H1 (cell line): ENCODE measurements at regions not wholly inside any gene's neighbourhood (a gene's known extent, or its start where the extent isn't known, plus 50 kb on each side); places are given as distances from the start of the nearest gene placed in this dataset.

Experiments used
- CTCF ChIA-PET: fragments of 300-600 bp; sonication (Branson Sonifier 250); formaldehyde crosslinking; loops from one replicate; lab custom pipeline; 2021; ENCODE audit not compliant: partially characterized antibody; lab: Charles Lee
- POLR2A ChIA-PET: fragments of 300-600 bp; sonication (Branson Sonifier 250); formaldehyde crosslinking; loops from one replicate; lab custom pipeline; 2021; ENCODE audit warnings: inconsistent platforms; ENCODE audit not compliant: partially characterized antibody; lab: Charles Lee
- DNase-seq, 2 experiments: peaks; one replicate each; pipeline versions ENCODE4 v3.0.0 to v3.0.0-alpha.2; 2010 to 2022; ENCODE audit warnings: low spot score in 2 of 2, low read depth in 1 of 2, mixed read lengths in 1 of 2
- FAIRE-seq: peaks from 2 replicates; lab custom pipeline; 2011; peaks lifted over from hg19 to GRCh38; lab: Jason Lieb, UNC
- H2AFZ ChIP-seq: 2 replicates; pipeline ENCODE4 v1.8.1; 2012; ENCODE audit warnings: low read length, inconsistent platforms
- H2AK5ac ChIP-seq: 2 replicates; pipeline ENCODE4 v1.6.1; 2013; ENCODE audit warnings: low read depth, low read length
- H2BK120ac ChIP-seq: replicated peaks from 2 replicates; pipeline ENCODE3; 2013; ENCODE audit warnings: low read depth, low read length, inconsistent platforms
- H2BK12ac ChIP-seq: 2 replicates; pipeline ENCODE4 v1.6.1; 2013; ENCODE audit warnings: low read depth, low read length
- H2BK15ac ChIP-seq: 2 replicates; pipeline ENCODE4 v1.6.1; 2013; ENCODE audit warnings: low read length
- H2BK20ac ChIP-seq: 2 replicates; pipeline ENCODE4 v1.6.1; 2013; ENCODE audit warnings: low read length
- H2BK5ac ChIP-seq: 2 replicates; pipeline ENCODE4 v1.6.1; 2013; ENCODE audit warnings: low read depth, low read length
- H3K14ac ChIP-seq: 2 replicates; pipeline ENCODE4 v1.6.1; 2013; ENCODE audit warnings: inconsistent platforms; ENCODE audit not compliant: insufficient read length
- H3K18ac ChIP-seq: 2 replicates; pipeline ENCODE4 v1.6.1; 2013; ENCODE audit warnings: low read length; ENCODE audit errors: extremely low read depth
- H3K23ac ChIP-seq: 2 replicates; pipeline ENCODE4 v1.6.1; 2013; ENCODE audit warnings: inconsistent platforms; ENCODE audit not compliant: insufficient read length
- H3K23me2 ChIP-seq: 2 replicates; pipeline ENCODE4 v1.6.1; 2013; ENCODE audit warnings: low read depth, low read length
- H3K27ac ChIP-seq: 2 replicates; pipeline ENCODE4 v1.6.1; 2011; ENCODE audit warnings: low read depth, low read length, inconsistent platforms
- H3K27me3 ChIP-seq, 4 experiments: replicated peaks in 1 of 4; 1 replicate in 1 of 4; 2 replicates in 3 of 4; pipeline versions ENCODE4 v1.6.1 to v1.8.1; 2011 to 2013; ENCODE audit warnings: low read length in 3 of 4, mild to moderate bottlenecking in 3 of 4, inconsistent platforms in 2 of 4, mixed read lengths in 2 of 4, moderate library complexity in 1 of 4; ENCODE audit not compliant: control insufficient read depth in 3 of 4, insufficient read depth in 3 of 4; ENCODE audit errors: extremely low read depth in 1 of 4
- H3K36me3 ChIP-seq, 4 experiments: 2 replicates each; pipeline versions ENCODE4 v1.6.1 to v1.8.1; 2011 to 2013; ENCODE audit warnings: mild to moderate bottlenecking in 4 of 4, low read length in 3 of 4, moderate library complexity in 2 of 4, control low read depth in 1 of 4, inconsistent platforms in 1 of 4; ENCODE audit not compliant: insufficient read depth in 4 of 4, control insufficient read depth in 2 of 4
- H3K4ac ChIP-seq: replicated peaks from 2 replicates; pipeline ENCODE3; 2013; ENCODE audit warnings: low read length, low read depth, mixed read lengths, inconsistent platforms; ENCODE audit not compliant: insufficient read length
- H3K4me1 ChIP-seq, 4 experiments: replicated peaks in 1 of 4; 1 replicate in 1 of 4; 2 replicates in 3 of 4; pipeline versions ENCODE4 v1.6.1 to v1.8.1; 2011 to 2013; ENCODE audit warnings: low read length in 3 of 4, inconsistent platforms in 2 of 4, mixed read lengths in 1 of 4; ENCODE audit not compliant: insufficient read depth in 4 of 4, control insufficient read depth in 3 of 4
- H3K4me2 ChIP-seq, 2 experiments: 2 replicates each; pipeline versions ENCODE4 v1.6.1 to v1.8.1; 2011 to 2013; ENCODE audit warnings: low read depth in 2 of 2, low read length in 2 of 2, control low read depth in 1 of 2, inconsistent platforms in 1 of 2, mild to moderate bottlenecking in 1 of 2; ENCODE audit not compliant: insufficient read depth in 1 of 2
- H3K4me3 ChIP-seq, 4 experiments: fragments of 200-600, 300-600 bp in 1 of 4; sonication (generic), shearing (Covaris generic), sonication (Bioruptor Twin) in 1 of 4; 2 replicates each; pipeline versions ENCODE4 v1.5.1 to v1.8.1; 2011 to 2016; ENCODE audit warnings: low read length in 4 of 4, low read depth in 3 of 4, control low read depth in 2 of 4, inconsistent platforms in 2 of 4, mild to moderate bottlenecking in 2 of 4, mixed read lengths in 1 of 4, moderate library complexity in 1 of 4; ENCODE audit not compliant: insufficient read depth in 2 of 4; ENCODE audit errors: extremely low read depth in 1 of 4
- H3K56ac ChIP-seq: replicated peaks from 2 replicates; pipeline ENCODE3; 2013; ENCODE audit warnings: low read depth, mild to moderate bottlenecking, mixed read lengths, low read length, inconsistent platforms; ENCODE audit not compliant: insufficient read length
- H3K79me1 ChIP-seq: 2 replicates; pipeline ENCODE4 v1.6.1; 2013; ENCODE audit warnings: low read depth, low read length, control low read depth
- H3K79me2 ChIP-seq, 2 experiments: 2 replicates each; pipeline versions ENCODE4 v1.6.1 to v1.8.1; 2012 to 2013; ENCODE audit warnings: low read length in 2 of 2, mild to moderate bottlenecking in 2 of 2, inconsistent platforms in 1 of 2; ENCODE audit not compliant: insufficient read depth in 2 of 2, control insufficient read depth in 1 of 2
- H3K9ac ChIP-seq, 4 experiments: replicated peaks in 1 of 4; 1 replicate in 1 of 4; 2 replicates in 3 of 4; pipeline versions ENCODE4 v1.6.1 to v1.8.1; 2011 to 2013; ENCODE audit warnings: low read depth in 3 of 4, low read length in 3 of 4, control low read depth in 2 of 4, mild to moderate bottlenecking in 2 of 4, moderate library complexity in 2 of 4, inconsistent platforms in 1 of 4; ENCODE audit errors: extremely low read depth in 1 of 4
- H3K9me3 ChIP-seq, 2 experiments: 2 replicates each; pipeline versions ENCODE4 v1.6.1 to v1.8.1; 2012 to 2013; ENCODE audit warnings: mild to moderate bottlenecking in 2 of 2, moderate library complexity in 2 of 2, control low read depth in 1 of 2, inconsistent platforms in 1 of 2, low read depth in 1 of 2, low read length in 1 of 2, mixed read lengths in 1 of 2; ENCODE audit not compliant: insufficient read depth in 2 of 2
- H4K20me1 ChIP-seq, 2 experiments: replicated peaks in 1 of 2; 2 replicates each; pipeline versions ENCODE3 to v1.8.1; 2011 to 2013; ENCODE audit warnings: inconsistent platforms in 2 of 2, low read length in 2 of 2, mild to moderate bottlenecking in 1 of 2; ENCODE audit not compliant: insufficient read depth in 2 of 2, control insufficient read depth in 1 of 2
- H4K5ac ChIP-seq: 2 replicates; pipeline ENCODE4 v1.6.1; 2013; ENCODE audit warnings: low read length, low read depth, mixed read lengths, inconsistent platforms; ENCODE audit not compliant: insufficient read length
- H4K8ac ChIP-seq: 2 replicates; pipeline ENCODE4 v1.8.0; 2013; ENCODE audit warnings: mild to moderate bottlenecking, moderate library complexity, low read length, inconsistent platforms; ENCODE audit not compliant: insufficient read depth; ENCODE audit errors: extremely low read depth
- H4K91ac ChIP-seq: replicated peaks from 2 replicates; pipeline ENCODE3; 2013; ENCODE audit warnings: low read length, mixed read lengths, inconsistent platforms; ENCODE audit not compliant: insufficient read length
- CBX8 ChIP-seq: fragments of 300-800, 300-1000 bp; sonication (generic); IDR thresholded peaks from 2 replicates; pipeline ENCODE4 v1.7.1; 2016; ENCODE audit warnings: low read depth, low read length, borderline replicate concordance
- EGR1 ChIP-seq: IDR thresholded peaks from 2 replicates; pipeline ENCODE4 v1.6.1; 2011; ENCODE audit warnings: low read depth, low read length, borderline replicate concordance
- GABPA ChIP-seq: IDR thresholded peaks from 2 replicates; pipeline ENCODE4 v1.6.1; 2011; ENCODE audit warnings: mild to moderate bottlenecking, low read length, moderate library complexity, borderline replicate concordance; ENCODE audit not compliant: insufficient read depth
- HDAC2 ChIP-seq, 2 experiments: fragments of 300-600 bp in 1 of 2; sonication (generic) in 1 of 2; IDR thresholded peaks; 2 replicates each; pipeline ENCODE4 v1.6.1; 2011 to 2012; ENCODE audit warnings: low read depth in 2 of 2, low read length in 2 of 2, mild to moderate bottlenecking in 2 of 2, moderate library complexity in 2 of 2, borderline replicate concordance in 1 of 2, inconsistent platforms in 1 of 2
- POU5F1 ChIP-seq: IDR thresholded peaks from 2 replicates; pipeline ENCODE4 v1.6.1; 2011; ENCODE audit warnings: low read depth, mild to moderate bottlenecking, low read length, moderate library complexity
- SIN3A ChIP-seq, 2 experiments: IDR thresholded peaks in 1 of 2; conservative IDR thresholded peaks in 1 of 2; 2 replicates each; pipeline ENCODE4 v1.6.1; 2011 to 2012; ENCODE audit warnings: low read length in 2 of 2, improper control_type of control experiment in 1 of 2, low read depth in 1 of 2, mild to moderate bottlenecking in 1 of 2
- SP1 ChIP-seq: IDR thresholded peaks from 2 replicates; pipeline ENCODE4 v1.6.1; 2011; ENCODE audit warnings: low read depth, low read length
- SP4 ChIP-seq: IDR thresholded peaks from 2 replicates; pipeline ENCODE4 v1.6.1; 2012; ENCODE audit warnings: low read length, inconsistent platforms
- YY1 ChIP-seq: IDR thresholded peaks from 2 replicates; pipeline ENCODE4 v1.6.1; 2011; ENCODE audit warnings: low read depth, mild to moderate bottlenecking, low read length
- WGBS, 2 experiments: shearing (Covaris generic) in 1 of 2; methylation state at CpG; one replicate each; pipeline versions ENCODE4 v1.1.6 to v1.1.7; 2013 to 2015; ENCODE audit warnings: low lambda C conversion rate in 2 of 2, mixed read lengths in 2 of 2, inconsistent platforms in 1 of 2, low coverage in 1 of 2, missing lambda C conversion rate in 1 of 2; ENCODE audit not compliant: insufficient replicate concordance in 2 of 2, insufficient coverage in 1 of 2, insufficient read length in 1 of 2; ENCODE audit errors: extremely low coverage in 1 of 2, missing lambda C conversion rate in 1 of 2; 5-methylcytosine and 5-hydroxymethylcytosine counted together
- TF ChIP-seq, protein P1 (sequence below), 3 experiments: IDR thresholded peaks; 1 replicate in 2 of 3; 2 replicates in 1 of 3; pipeline versions ENCODE4 v1.5.1 to v1.6.1; 2011; ENCODE audit warnings: low read length in 3 of 3, mild to moderate bottlenecking in 3 of 3, inconsistent platforms in 2 of 3, low read depth in 1 of 3, moderate library complexity in 1 of 3; ENCODE audit not compliant: insufficient read depth in 1 of 3; ENCODE audit errors: control extremely low read depth in 1 of 3
- TF ChIP-seq, protein P2 (sequence below): IDR thresholded peaks from 2 replicates; pipeline ENCODE4 v1.6.1; 2011; ENCODE audit warnings: low read length, improper control_type of control experiment

DNA sequence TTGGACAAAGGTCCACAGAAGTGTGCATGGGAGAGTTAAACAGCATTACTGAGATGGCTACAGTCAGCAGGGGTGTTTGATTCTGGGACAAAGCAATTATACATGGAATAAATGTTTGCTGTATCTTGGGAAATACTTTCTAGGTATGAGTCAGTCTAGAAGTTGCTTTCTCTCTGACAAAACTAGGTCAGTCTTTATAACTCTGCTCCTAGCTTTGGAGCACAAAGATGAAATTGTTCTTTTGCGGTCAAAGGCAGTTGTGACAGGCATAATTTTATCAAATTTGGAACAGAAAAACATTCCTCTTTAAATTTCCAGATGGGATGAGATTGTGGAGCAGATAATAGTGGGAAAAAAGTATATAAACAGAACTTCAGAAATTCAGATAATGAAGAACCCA lies 1045.4 kb upstream of the MIR17HG start:
- Histone ChIP-seq H3K4me1 (peaks cover 0 to 2% (median 0%) of the 10 kb centered on the region in 4 experiments; a peak in 1 of 7 replicates), H2AK5ac (no peak overlapping the region), H2BK15ac (no peak overlapping the region), H3K4ac (no peak overlapping the region), H4K91ac (no peak overlapping the region), H2BK5ac (no peak overlapping the region), H3K23ac (no peak overlapping the region), H3K18ac (no peak overlapping the region), H2BK120ac (no peak overlapping the region), H3K14ac (no peak overlapping the region), H3K27me3 (no peaks in the 10 kb centered on the region), H3K4me2 (no peak overlapping the region), H3K79me2 (no peaks in the 10 kb centered on the region), H2BK20ac (no peak overlapping the region), H3K23me2 (no peaks in the 10 kb centered on the region), H3K79me1 (no peaks in the 10 kb centered on the region), H3K9ac (no peak overlapping the region), H3K9me3 (no peaks in the 10 kb centered on the region), H3K27ac (no peak overlapping the region), H3K4me3 (no peak overlapping the region), H4K8ac (no peak overlapping the region), H2BK12ac (no peak overlapping the region), H3K36me3 (no peaks in the 10 kb centered on the region), H2AFZ (no peak overlapping the region; the same call in 1 of the 2 replicates), H3K56ac (no peak overlapping the region), H4K20me1 (no peaks in the 10 kb centered on the region), H4K5ac (no peak overlapping the region)
- DNase-seq (no peak), FAIRE-seq (no peak)
- WGBS, 2 experiments: 96% methylated on average over 1 of the region's 1 CpG; no CpG with 5 or more reads in 1 of the 2 experiments
- POLR2A ChIA-PET: no interaction called here
- CTCF ChIA-PET: no interaction called here
- TF ChIP-seq POU5F1 (no peak), SP4 (no peak), EGR1 (no peak), GABPA (no peak), SIN3A (conservative IDR thresholded peaks at IDR 0.05 in 1 of 2, IDR thresholded peaks at IDR 0.05 in 1 of 2; ENCODE audit: low read depth in 1 of 2, low read length in 2 of 2) (no peak), YY1 (no peak), CBX8 (no peak), HDAC2 (IDR thresholded peaks at IDR 0.05; ENCODE audit: borderline replicate concordance in 1 of 2, low read depth in 2 of 2, low read length in 2 of 2) (no peak), SP1 (no peak)
- TF ChIP-seq, protein P1, sequence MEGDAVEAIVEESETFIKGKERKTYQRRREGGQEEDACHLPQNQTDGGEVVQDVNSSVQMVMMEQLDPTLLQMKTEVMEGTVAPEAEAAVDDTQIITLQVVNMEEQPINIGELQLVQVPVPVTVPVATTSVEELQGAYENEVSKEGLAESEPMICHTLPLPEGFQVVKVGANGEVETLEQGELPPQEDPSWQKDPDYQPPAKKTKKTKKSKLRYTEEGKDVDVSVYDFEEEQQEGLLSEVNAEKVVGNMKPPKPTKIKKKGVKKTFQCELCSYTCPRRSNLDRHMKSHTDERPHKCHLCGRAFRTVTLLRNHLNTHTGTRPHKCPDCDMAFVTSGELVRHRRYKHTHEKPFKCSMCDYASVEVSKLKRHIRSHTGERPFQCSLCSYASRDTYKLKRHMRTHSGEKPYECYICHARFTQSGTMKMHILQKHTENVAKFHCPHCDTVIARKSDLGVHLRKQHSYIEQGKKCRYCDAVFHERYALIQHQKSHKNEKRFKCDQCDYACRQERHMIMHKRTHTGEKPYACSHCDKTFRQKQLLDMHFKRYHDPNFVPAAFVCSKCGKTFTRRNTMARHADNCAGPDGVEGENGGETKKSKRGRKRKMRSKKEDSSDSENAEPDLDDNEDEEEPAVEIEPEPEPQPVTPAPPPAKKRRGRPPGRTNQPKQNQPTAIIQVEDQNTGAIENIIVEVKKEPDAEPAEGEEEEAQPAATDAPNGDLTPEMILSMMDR (IDR thresholded peaks at IDR 0.05; ENCODE audit: control extremely low read depth in 1 of 3, insufficient read depth in 1 of 3, low read depth in 1 of 3, low read length in 3 of 3): no peak
- TF ChIP-seq, protein P2, sequence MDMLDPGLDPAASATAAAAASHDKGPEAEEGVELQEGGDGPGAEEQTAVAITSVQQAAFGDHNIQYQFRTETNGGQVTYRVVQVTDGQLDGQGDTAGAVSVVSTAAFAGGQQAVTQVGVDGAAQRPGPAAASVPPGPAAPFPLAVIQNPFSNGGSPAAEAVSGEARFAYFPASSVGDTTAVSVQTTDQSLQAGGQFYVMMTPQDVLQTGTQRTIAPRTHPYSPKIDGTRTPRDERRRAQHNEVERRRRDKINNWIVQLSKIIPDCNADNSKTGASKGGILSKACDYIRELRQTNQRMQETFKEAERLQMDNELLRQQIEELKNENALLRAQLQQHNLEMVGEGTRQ: no peak
